ENCODE measurements at regions not wholly inside any gene's neighbourhood (a gene's known extent, or its start where the extent isn't known, plus 50 kb on each side); places are given as distances from the start of the nearest gene placed in this dataset.

GRCh38 chr7:138358850-138359341 is 101.2 kb upstream of the TRIM24 start:
- POLR2A ChIA-PET, result no interaction called here
- H3K4me3 ChIP-seq (ENCODE audit: low read depth, low read length), result no peak overlapping the region
- H3K4me1 ChIP-seq (ENCODE audit: control insufficient read depth, insufficient read depth, low read length), result no peaks in the 10 kb centered on the region
- CTCF ChIA-PET, result interaction anchor here (0.6 kb wide), 2 partner anchors 308 to 363 kb away, joined by 3 to 5 read pairs; no protein-coding TSS in a partner anchor
- no peaks in the 10 kb centered on the region for H3K9me3 ChIP-seq (ENCODE audit: control insufficient read depth, insufficient read depth, low read depth, low read length)
- TF ChIP-seq HOXC10 (CRISPR knock-in tag; IDR thresholded peaks at IDR 0.05) (no peak), ZNF830 (tag by site-specific recombination; IDR thresholded peaks at IDR 0.05; ENCODE audit: low read depth) (no peak), ZNF768 (tag by site-specific recombination; IDR thresholded peaks at IDR 0.05) (no peak), ZNF248 (tag by site-specific recombination; IDR thresholded peaks at IDR 0.05) (no peak), ZNF777 (tag by site-specific recombination; IDR thresholded peaks at IDR 0.05; ENCODE audit: borderline replicate concordance) (no peak), ZNF585B (tag by site-specific recombination; IDR thresholded peaks at IDR 0.05) (no peak), ZNF2 (tag by site-specific recombination; IDR thresholded peaks at IDR 0.05) (no peak), ZNF600 (tag by site-specific recombination; IDR thresholded peaks at IDR 0.05) (no peak), ZNF391 (tag by site-specific recombination; IDR thresholded peaks at IDR 0.05; ENCODE audit: borderline replicate concordance, low read depth) (no peak), ZNF146 (tag by site-specific recombination; IDR thresholded peaks at IDR 0.05) (no peak)
- TF ChIP-seq, protein P1, sequence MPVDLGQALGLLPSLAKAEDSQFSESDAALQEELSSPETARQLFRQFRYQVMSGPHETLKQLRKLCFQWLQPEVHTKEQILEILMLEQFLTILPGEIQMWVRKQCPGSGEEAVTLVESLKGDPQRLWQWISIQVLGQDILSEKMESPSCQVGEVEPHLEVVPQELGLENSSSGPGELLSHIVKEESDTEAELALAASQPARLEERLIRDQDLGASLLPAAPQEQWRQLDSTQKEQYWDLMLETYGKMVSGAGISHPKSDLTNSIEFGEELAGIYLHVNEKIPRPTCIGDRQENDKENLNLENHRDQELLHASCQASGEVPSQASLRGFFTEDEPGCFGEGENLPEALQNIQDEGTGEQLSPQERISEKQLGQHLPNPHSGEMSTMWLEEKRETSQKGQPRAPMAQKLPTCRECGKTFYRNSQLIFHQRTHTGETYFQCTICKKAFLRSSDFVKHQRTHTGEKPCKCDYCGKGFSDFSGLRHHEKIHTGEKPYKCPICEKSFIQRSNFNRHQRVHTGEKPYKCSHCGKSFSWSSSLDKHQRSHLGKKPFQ (tag by site-specific recombination; IDR thresholded peaks at IDR 0.05), result no peak
- H3K36me3 ChIP-seq (ENCODE audit: control insufficient read depth in 2 of 2, insufficient read depth in 1 of 2, low read length in 2 of 2), result no peaks in the 10 kb centered on the region
- no peak overlapping the region for H3K27ac ChIP-seq (ENCODE audit: extremely low read depth, low read depth, low read length)

GRCh38 chr7:138359870-138360559 is 100.0 kb upstream of the TRIM24 start:
- Histone ChIP-seq H3K9me3 (ENCODE audit: control insufficient read depth, insufficient read depth, low read depth, low read length) (no peaks in the 10 kb centered on the region), H3K27ac (ENCODE audit: extremely low read depth, low read depth, low read length) (no peak overlapping the region), H3K4me1 (ENCODE audit: control insufficient read depth, insufficient read depth, low read length) (no peaks in the 10 kb centered on the region), H3K4me3 (ENCODE audit: low read depth, low read length) (no peak overlapping the region), H3K36me3 (ENCODE audit: control insufficient read depth in 2 of 2, insufficient read depth in 1 of 2, low read length in 2 of 2) (no peaks in the 10 kb centered on the region)
- ChIA-PET CTCF (no interaction called here), POLR2A (no interaction called here)
- no peak for TF ChIP-seq ZNF211 (tag by site-specific recombination; IDR thresholded peaks at IDR 0.05; ENCODE audit: low read depth)
- 0 out of 2 replicates have a peak, but pooled peaks have one; percentile 48 for TF ChIP-seq TCF7L2 (IDR thresholded peaks at IDR 0.05; ENCODE audit: borderline replicate concordance, low read depth, low read length)
- no peak for TF ChIP-seq ZNF510 (tag by site-specific recombination; IDR thresholded peaks at IDR 0.05; ENCODE audit: insufficient replicate concordance)
- TF ChIP-seq ZNF521 (tag by site-specific recombination; IDR thresholded peaks at IDR 0.05), result no peak
- TF ChIP-seq ZNF221 (tag by site-specific recombination; IDR thresholded peaks at IDR 0.05; ENCODE audit: borderline replicate concordance), result no peak
- TF ChIP-seq ZNF335 (tag by site-specific recombination; conservative IDR thresholded peaks at IDR 0.05), result 0 out of 2 replicates have a peak, but pooled peaks have one; percentile 12
- no peak for TF ChIP-seq ZNF138 (tag by site-specific recombination; IDR thresholded peaks at IDR 0.05; ENCODE audit: borderline replicate concordance)
- TF ChIP-seq ZBTB44 (tag by site-specific recombination; IDR thresholded peaks at IDR 0.05), result no peak
- TF ChIP-seq ZNF214 (tag by site-specific recombination; IDR thresholded peaks at IDR 0.05; ENCODE audit: borderline replicate concordance), result no peak
- TF ChIP-seq, protein P2, sequence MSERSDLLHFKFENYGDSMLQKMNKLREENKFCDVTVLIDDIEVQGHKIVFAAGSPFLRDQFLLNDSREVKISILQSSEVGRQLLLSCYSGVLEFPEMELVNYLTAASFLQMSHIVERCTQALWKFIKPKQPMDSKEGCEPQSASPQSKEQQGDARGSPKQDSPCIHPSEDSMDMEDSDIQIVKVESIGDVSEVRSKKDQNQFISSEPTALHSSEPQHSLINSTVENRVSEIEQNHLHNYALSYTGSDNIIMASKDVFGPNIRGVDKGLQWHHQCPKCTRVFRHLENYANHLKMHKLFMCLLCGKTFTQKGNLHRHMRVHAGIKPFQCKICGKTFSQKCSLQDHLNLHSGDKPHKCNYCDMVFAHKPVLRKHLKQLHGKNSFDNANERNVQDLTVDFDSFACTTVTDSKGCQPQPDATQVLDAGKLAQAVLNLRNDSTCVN (tag by site-specific recombination; optimal IDR thresholded peaks at IDR 0.05), result no peak
- peak; percentile 31; the same call in 1 of the 2 replicates for TF ChIP-seq FEZF1 (tag by site-specific recombination; IDR thresholded peaks at IDR 0.05)
- TF ChIP-seq ZBTB17 (tag by site-specific recombination; IDR thresholded peaks at IDR 0.05), result no peak
- peak; percentile 75 for TF ChIP-seq SETDB1 (IDR thresholded peaks at IDR 0.05; ENCODE audit: insufficient read length, low read length)
- TF ChIP-seq, protein P3, sequence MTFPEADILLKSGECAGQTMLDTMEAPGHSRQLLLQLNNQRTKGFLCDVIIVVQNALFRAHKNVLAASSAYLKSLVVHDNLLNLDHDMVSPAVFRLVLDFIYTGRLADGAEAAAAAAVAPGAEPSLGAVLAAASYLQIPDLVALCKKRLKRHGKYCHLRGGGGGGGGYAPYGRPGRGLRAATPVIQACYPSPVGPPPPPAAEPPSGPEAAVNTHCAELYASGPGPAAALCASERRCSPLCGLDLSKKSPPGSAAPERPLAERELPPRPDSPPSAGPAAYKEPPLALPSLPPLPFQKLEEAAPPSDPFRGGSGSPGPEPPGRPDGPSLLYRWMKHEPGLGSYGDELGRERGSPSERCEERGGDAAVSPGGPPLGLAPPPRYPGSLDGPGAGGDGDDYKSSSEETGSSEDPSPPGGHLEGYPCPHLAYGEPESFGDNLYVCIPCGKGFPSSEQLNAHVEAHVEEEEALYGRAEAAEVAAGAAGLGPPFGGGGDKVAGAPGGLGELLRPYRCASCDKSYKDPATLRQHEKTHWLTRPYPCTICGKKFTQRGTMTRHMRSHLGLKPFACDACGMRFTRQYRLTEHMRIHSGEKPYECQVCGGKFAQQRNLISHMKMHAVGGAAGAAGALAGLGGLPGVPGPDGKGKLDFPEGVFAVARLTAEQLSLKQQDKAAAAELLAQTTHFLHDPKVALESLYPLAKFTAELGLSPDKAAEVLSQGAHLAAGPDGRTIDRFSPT (tag by site-specific recombination; IDR thresholded peaks at IDR 0.05), result 0 out of 2 replicates have a peak, but pooled peaks have one; percentile 26
- TF ChIP-seq TRIM28 (IDR thresholded peaks at IDR 0.05; ENCODE audit: borderline replicate concordance, low read length), result peak; percentile 80
- peak; percentile 62 for TF ChIP-seq PRDM6 (tag by site-specific recombination; IDR thresholded peaks at IDR 0.05)

All from HEK293 (cell line).